ENCODE measurements at regions not wholly inside any gene's neighbourhood (a gene's known extent, or its start where the extent isn't known, plus 50 kb on each side); places are given as distances from the start of the nearest gene placed in this dataset.
"Not testable (repeated sequence)": the region's sequence is repeated elsewhere in the genome, so short reads cannot be mapped to it uniquely, and the experiment has no call there.

DNA sequence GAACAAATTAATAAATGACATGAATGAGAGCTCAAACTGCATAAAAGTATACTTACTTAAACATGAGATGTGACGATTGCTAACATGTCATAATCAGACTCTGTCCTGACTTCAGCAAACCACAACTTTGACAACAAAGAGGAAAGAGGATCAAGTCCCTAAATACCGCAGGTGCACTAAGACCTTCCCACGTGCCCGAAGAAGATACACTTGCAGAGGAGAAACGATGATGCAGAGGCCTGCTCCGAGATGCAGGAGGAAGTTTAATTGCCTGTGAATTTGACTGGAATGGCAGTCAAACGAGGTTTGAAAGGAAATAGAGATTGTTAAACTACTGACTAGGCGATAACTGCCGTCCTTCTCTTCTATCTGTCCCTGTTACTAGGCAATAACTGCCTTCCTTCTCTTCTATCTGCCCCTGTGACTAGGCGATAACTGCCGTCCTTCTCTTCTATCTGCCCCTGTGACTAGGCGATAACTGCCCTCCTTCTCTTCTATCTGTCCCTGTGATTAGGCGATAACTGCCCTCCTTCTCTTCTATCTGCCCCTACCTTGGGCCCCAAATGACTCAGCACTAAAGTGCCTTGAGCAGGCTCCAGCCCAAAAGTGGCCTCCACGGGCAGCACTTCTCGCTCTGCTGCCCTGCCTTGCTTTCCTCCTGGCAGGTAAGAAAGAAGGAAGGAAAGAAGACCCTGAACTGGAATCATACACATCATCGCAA, 2226.0 kb upstream of the DEFB115 start:
- not testable (repeated sequence) for H3K4me3 ChIP-seq (ENCODE audit: low read length); H3K36me3 ChIP-seq (ENCODE audit: control insufficient read depth, low read depth, low read length); H3K27me3 ChIP-seq (ENCODE audit: control insufficient read depth, insufficient read depth, low read length); H3K27ac ChIP-seq (ENCODE audit: low read length); H3K4me1 ChIP-seq (ENCODE audit: control insufficient read depth, low read depth, low read length); H3K9ac ChIP-seq (ENCODE audit: low read length)
- peaks cover 21% of the 10 kb centered on the region for H3K9me3 ChIP-seq (ENCODE audit: control insufficient read depth, low read depth, low read length)

DNA sequence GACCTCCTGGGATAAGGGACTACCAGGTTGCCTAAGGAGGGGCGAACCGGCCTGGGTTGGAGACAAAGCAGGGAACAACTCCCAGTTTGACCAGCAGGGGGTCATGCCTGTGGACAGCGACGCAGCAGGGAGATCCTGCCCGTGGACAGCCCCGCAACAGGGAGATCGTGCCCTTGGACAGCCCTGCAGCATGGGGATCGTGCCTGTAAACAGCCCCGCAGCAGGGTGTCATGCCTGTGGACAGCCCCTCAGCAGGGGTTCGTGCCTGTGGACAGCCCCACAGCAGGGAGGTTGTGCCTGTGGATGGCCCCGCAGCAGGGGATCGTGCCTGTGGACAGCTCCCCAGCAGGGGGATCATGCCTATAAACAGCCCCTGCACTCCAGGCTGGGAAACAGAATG, 2213.2 kb upstream of the DEFB115 start:
- H3K9me3 ChIP-seq (ENCODE audit: control insufficient read depth, low read depth, low read length), result peaks cover 31% of the 10 kb centered on the region
- not testable (repeated sequence) for H3K4me1 ChIP-seq (ENCODE audit: control insufficient read depth, low read depth, low read length); H3K27ac ChIP-seq (ENCODE audit: low read length); H3K36me3 ChIP-seq (ENCODE audit: control insufficient read depth, low read depth, low read length); H3K9ac ChIP-seq (ENCODE audit: low read length); H3K27me3 ChIP-seq (ENCODE audit: control insufficient read depth, insufficient read depth, low read length); H3K4me3 ChIP-seq (ENCODE audit: low read length)

DNA sequence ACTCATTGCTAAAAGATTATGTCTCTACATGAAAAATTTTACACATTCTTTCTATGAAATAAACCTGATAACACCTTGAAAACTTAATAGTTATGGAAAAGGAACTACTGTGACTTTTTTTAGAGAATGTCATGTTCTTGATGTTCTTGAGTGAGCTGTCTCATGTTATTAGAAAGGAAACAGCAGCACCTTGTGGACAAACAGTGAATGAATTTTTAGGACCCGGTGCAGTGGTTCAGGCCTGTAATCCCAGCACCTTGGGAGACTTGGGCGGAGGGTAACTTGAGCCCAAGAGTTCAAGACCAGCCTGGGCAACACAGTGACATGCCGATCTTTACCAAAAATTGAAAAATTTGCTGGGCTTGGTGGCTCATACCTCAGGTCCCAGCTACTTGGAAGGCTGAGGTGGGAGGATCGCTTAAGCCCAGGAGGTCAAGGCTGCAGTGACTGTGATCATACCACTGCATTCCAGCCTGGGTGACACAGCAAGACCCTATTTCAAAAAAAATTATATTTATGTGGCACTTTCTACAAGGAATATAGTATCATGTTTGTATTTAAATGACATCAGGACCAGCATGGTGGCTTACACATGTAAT, 2207.4 kb upstream of the DEFB115 start:
- H3K4me3 ChIP-seq (ENCODE audit: low read length); H3K27ac ChIP-seq (ENCODE audit: low read length): not testable (repeated sequence)

DNA sequence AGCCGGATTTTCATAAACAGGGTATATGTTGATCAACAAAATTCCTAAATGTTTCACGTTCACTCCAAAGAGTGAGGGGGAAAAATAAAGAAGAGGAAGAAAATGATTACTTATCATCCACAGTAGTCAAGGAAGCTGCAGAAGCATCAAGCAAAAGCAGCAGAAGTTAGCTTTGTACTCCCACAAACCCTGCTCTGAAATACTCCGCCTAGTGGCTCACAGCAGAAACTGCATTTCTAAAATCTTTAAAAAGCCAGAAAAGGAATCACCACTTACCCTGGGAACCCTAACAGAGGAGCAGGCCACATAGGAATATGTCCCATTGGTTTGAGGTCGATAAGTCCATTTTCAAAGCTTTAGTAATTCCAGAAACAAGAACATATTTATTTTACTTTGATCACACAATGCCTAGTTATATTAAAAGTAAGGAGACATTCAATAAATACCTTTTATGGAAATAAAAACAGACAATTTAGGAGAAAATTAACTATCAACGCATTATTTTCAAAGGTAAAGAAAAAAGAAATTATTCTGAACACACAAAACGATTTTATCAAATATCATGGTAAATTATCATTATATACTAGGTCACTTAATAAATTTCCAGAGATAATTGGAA, 2199.5 kb upstream of the DEFB115 start:
- not testable (repeated sequence) for H3K9ac ChIP-seq (ENCODE audit: low read length); H3K36me3 ChIP-seq (ENCODE audit: control insufficient read depth, low read depth, low read length); H3K4me1 ChIP-seq (ENCODE audit: control insufficient read depth, low read depth, low read length); H3K4me3 ChIP-seq (ENCODE audit: low read length); H3K27me3 ChIP-seq (ENCODE audit: control insufficient read depth, insufficient read depth, low read length); H3K27ac ChIP-seq (ENCODE audit: low read length)
- peaks cover 57% of the 10 kb centered on the region for H3K9me3 ChIP-seq (ENCODE audit: control insufficient read depth, low read depth, low read length)

More for the DNA sequence above, 2207.4 kb upstream of the DEFB115 start:
- H3K9ac ChIP-seq (ENCODE audit: low read length); H3K36me3 ChIP-seq (ENCODE audit: control insufficient read depth, low read depth, low read length); H3K4me1 ChIP-seq (ENCODE audit: control insufficient read depth, low read depth, low read length); H3K27me3 ChIP-seq (ENCODE audit: control insufficient read depth, insufficient read depth, low read length): not testable (repeated sequence)
- H3K9me3 ChIP-seq (ENCODE audit: control insufficient read depth, low read depth, low read length), result peaks cover 33% of the 10 kb centered on the region

DNA sequence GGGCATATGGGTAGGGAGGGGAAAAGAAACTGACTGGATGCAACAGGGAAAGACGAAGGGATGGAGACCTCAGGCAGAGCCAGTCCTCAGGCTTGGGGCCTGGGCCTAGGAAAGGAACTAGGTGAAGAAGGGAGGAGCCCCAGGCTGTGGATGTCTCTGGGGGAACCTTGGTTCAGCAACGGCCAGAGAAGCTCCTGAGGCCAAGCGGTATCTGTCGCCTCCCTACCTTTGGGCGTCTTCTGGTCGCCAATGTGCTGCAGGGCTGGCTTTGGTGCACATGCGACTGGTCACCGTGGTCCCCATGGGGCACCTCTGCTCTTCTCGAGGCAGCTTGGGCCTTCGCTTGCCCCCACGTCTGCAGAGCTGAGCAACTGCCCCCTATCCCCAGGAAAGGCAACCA, 2195.0 kb upstream of the DEFB115 start:
- H3K9me3 ChIP-seq (ENCODE audit: control insufficient read depth, low read depth, low read length), result peaks cover 68% of the 10 kb centered on the region
- not testable (repeated sequence) for H3K27me3 ChIP-seq (ENCODE audit: control insufficient read depth, insufficient read depth, low read length); H3K27ac ChIP-seq (ENCODE audit: low read length); H3K4me3 ChIP-seq (ENCODE audit: low read length); H3K36me3 ChIP-seq (ENCODE audit: control insufficient read depth, low read depth, low read length); H3K4me1 ChIP-seq (ENCODE audit: control insufficient read depth, low read depth, low read length); H3K9ac ChIP-seq (ENCODE audit: low read length)

DNA sequence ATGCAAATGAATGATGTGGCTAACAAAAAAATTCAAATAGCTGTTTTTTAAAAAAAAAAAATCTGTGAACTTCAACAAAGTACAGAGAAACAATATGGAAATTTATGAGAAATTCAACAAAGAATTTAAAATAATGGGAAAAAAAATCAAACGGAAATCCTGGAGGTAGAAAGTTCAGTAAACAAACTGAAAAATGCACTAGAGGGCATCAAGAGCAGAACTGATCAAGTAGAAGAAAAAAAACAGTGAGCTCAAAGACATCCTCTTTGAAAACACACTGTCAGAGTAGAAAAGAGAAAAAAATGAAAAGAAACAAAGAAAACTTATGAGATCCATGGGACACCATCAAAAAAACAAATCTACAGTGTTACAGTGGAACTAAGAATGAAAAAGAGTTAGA, 2191.1 kb upstream of the DEFB115 start:
- not testable (repeated sequence) for H3K27me3 ChIP-seq (ENCODE audit: control insufficient read depth, insufficient read depth, low read length); H3K4me1 ChIP-seq (ENCODE audit: control insufficient read depth, low read depth, low read length); H3K9ac ChIP-seq (ENCODE audit: low read length); H3K36me3 ChIP-seq (ENCODE audit: control insufficient read depth, low read depth, low read length); H3K4me3 ChIP-seq (ENCODE audit: low read length); H3K27ac ChIP-seq (ENCODE audit: low read length)
- H3K9me3 ChIP-seq (ENCODE audit: control insufficient read depth, low read depth, low read length), result peaks cover 47% of the 10 kb centered on the region

DNA sequence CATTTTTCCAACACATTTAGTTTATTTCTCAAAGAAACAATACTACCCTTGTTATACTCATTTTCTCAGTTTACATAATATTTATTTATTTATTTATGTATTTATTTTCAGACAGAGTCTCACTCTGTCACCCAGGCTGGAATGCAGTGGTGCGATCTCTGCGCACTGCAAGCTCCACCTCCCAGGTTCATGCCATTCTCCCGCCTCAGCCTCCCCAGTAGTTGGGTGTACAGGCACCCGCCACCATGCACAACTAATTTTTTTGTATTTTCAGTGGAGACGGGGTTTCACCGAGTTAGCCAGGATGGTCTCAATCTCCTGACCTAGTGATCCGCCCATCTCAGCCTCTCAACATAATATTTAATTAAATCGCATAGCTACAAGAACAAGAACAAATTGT, 2183.8 kb upstream of the DEFB115 start:
- not testable (repeated sequence) for H3K4me3 ChIP-seq (ENCODE audit: low read length); H3K27me3 ChIP-seq (ENCODE audit: control insufficient read depth, insufficient read depth, low read length); H3K4me1 ChIP-seq (ENCODE audit: control insufficient read depth, low read depth, low read length); H3K9ac ChIP-seq (ENCODE audit: low read length); H3K27ac ChIP-seq (ENCODE audit: low read length); H3K36me3 ChIP-seq (ENCODE audit: control insufficient read depth, low read depth, low read length)
- peaks cover 20% of the 10 kb centered on the region for H3K9me3 ChIP-seq (ENCODE audit: control insufficient read depth, low read depth, low read length)

DNA sequence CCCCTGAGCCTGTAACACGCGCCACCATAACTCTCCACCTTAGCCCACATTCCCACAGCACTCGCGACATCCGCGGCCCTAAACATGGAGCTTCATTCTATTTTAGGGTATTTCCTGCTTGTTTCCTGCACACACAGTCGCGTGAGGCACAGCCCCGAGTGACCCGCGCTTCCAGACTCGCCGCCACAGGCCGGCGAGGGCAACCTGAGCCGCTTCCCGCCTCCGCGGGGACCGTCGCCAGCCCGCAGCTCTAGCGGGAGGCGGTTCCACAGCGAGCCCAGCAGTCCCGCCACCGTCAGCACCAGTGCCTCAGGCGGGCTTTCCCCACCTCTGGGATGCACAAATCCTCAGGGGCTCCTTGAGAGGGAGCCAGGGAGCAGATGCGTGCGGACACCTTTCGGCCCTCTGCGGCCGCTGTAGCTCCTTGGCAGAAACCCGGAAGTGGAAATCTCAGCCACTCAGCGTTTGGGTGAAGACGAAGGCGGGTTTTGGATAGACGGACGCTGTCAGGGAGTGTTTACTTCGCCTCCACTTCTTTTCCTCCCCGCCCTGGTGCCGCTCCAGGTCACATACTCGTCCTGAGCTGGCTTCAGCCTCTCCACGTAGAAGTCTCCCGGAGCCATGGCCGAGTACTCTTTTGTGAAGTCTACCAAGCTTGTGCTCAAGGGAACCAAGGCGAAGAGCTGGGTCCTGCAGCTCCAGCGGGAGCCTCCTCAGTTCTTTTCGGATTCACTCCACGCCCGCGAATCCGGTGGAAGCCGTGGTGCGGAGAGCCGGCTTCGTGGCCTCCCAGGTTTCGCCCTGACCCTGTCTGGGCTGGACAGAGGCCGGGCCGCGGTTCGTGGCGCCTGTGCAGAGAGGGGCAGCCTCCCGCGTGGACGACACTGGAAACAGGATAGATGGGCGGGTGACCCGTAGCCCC, 2177.4 kb upstream of the DEFB115 start:
- no peak overlapping the region for H3K27ac ChIP-seq (ENCODE audit: low read length)
- H3K4me1 ChIP-seq (ENCODE audit: control insufficient read depth, low read depth, low read length), result no peaks in the 10 kb centered on the region
- no peak overlapping the region for H3K4me3 ChIP-seq (ENCODE audit: low read length)
- peaks cover 50% of the 10 kb centered on the region for H3K9me3 ChIP-seq (ENCODE audit: control insufficient read depth, low read depth, low read length)
- H3K36me3 ChIP-seq (ENCODE audit: control insufficient read depth, low read depth, low read length), result no peaks in the 10 kb centered on the region
- no peak overlapping the region for H3K9ac ChIP-seq (ENCODE audit: low read length)
- H3K27me3 ChIP-seq (ENCODE audit: control insufficient read depth, insufficient read depth, low read length), result no peaks in the 10 kb centered on the region

DNA sequence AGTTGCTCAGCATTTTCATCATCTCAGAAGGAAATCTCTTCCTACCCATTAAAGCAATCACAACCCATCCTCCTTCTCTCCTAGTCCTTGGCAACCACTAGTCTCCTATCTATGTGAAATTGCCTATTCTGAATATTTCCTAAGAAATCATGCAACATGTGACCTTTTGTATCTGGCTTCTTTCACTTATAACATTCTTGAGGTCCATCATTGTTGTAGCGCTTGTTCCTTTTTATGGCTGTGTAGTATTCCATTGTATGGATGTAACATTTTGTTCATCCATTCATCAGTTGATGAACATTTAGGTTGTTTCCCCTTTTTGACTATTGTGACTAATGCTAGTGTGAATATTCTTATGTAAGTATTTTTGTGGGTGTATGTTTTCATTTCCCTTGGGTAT, 2175.8 kb upstream of the DEFB115 start:
- not testable (repeated sequence) for H3K4me1 ChIP-seq (ENCODE audit: control insufficient read depth, low read depth, low read length); H3K9ac ChIP-seq (ENCODE audit: low read length); H3K4me3 ChIP-seq (ENCODE audit: low read length); H3K27me3 ChIP-seq (ENCODE audit: control insufficient read depth, insufficient read depth, low read length); H3K36me3 ChIP-seq (ENCODE audit: control insufficient read depth, low read depth, low read length); H3K27ac ChIP-seq (ENCODE audit: low read length)
- peaks cover 58% of the 10 kb centered on the region for H3K9me3 ChIP-seq (ENCODE audit: control insufficient read depth, low read depth, low read length)

DNA sequence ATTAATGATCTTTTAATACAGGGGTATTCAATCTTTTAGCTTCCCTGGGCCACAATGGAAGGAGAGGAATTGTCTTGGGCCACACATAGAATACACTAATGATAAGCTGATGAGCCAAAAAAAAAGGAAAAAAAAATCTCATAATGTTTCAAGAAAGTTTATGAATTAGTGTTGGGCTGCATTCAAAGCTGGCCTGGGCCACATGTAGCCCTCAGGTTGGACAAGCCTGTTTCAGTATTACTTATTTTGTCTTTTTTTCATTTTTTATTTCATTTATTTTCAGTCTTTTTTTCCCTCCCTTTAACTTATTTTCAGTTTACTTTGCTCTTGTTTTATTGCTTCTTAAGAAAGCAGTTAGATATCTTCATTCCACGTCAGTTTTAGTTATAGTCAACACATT, 2171.8 kb upstream of the DEFB115 start:
- H3K4me3 ChIP-seq (ENCODE audit: low read length), result no peak overlapping the region
- no peak overlapping the region for H3K27ac ChIP-seq (ENCODE audit: low read length)
- no peaks in the 10 kb centered on the region for H3K4me1 ChIP-seq (ENCODE audit: control insufficient read depth, low read depth, low read length)
- no peaks in the 10 kb centered on the region for H3K36me3 ChIP-seq (ENCODE audit: control insufficient read depth, low read depth, low read length)
- no peak overlapping the region for H3K9ac ChIP-seq (ENCODE audit: low read length)
- peaks cover 56% of the 10 kb centered on the region for H3K9me3 ChIP-seq (ENCODE audit: control insufficient read depth, low read depth, low read length)
- H3K27me3 ChIP-seq (ENCODE audit: control insufficient read depth, insufficient read depth, low read length), result no peaks in the 10 kb centered on the region

DNA sequence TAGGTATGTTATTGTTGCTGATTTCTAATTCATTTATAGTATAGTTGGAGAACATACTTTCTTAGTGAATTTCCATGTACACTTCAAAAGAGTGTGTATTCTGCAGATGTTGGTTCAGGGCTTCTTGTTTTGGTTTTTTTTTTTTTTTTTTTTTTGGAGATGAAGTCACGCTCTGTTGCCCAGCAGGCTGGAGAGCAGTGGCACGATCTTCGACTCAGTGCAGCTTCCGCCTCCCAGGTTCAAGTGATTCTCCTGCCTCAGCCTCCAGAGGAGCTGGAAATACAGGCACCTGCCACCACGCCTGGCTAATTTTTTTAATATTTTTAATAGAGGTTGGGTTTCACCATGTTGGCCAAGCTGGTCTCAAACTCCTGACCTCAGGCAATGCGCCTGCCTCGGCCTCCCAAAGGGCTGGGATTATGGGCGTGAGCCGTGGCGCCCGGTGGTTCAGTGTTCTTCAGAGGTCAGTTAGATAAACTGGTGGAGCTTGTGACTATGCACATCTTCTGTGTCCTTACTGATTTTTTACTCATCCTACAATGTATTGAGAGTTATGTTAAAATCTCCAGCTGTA, 2171.2 kb upstream of the DEFB115 start:
- H3K27ac ChIP-seq (ENCODE audit: low read length); H3K36me3 ChIP-seq (ENCODE audit: control insufficient read depth, low read depth, low read length); H3K9ac ChIP-seq (ENCODE audit: low read length); H3K4me3 ChIP-seq (ENCODE audit: low read length); H3K4me1 ChIP-seq (ENCODE audit: control insufficient read depth, low read depth, low read length); H3K27me3 ChIP-seq (ENCODE audit: control insufficient read depth, insufficient read depth, low read length): not testable (repeated sequence)
- H3K9me3 ChIP-seq (ENCODE audit: control insufficient read depth, low read depth, low read length), result peaks cover 57% of the 10 kb centered on the region
